Spinal cord (tissue), 9 donors: ENCODE measurements at regions not wholly inside any gene's neighbourhood (a gene's known extent, or its start where the extent isn't known, plus 50 kb on each side); places are given as distances from the start of the nearest gene placed in this dataset.
"Not testable (repeated sequence)": the region's sequence is repeated elsewhere in the genome, so short reads cannot be mapped to it uniquely, and the experiment has no call there.

Experiments used
- DNase-seq, 6 donors: peaks; one replicate each; pipeline versions ENCODE4 v3.0.0 to v3.0.0-alpha.2; 2013 to 2015; ENCODE audit warnings: low spot score in 6 of 6, low read depth in 4 of 6
- H3K27ac ChIP-seq: one replicate; pipeline ENCODE4 v1.5.1; 2013; ENCODE audit warnings: low read depth, low read length, control low read depth
- H3K27me3 ChIP-seq: one replicate; pipeline ENCODE4 v1.6.1; 2013; ENCODE audit warnings: low read length; ENCODE audit not compliant: control insufficient read depth, insufficient read depth
- H3K36me3 ChIP-seq: one replicate; pipeline ENCODE4 v1.6.1; 2013; ENCODE audit warnings: low read length; ENCODE audit not compliant: control insufficient read depth, insufficient read depth
- H3K4me1 ChIP-seq: one replicate; pipeline ENCODE4 v1.6.1; 2013; ENCODE audit warnings: low read length; ENCODE audit not compliant: control insufficient read depth, insufficient read depth
- H3K4me3 ChIP-seq: one replicate; pipeline ENCODE4 v1.5.1; 2013; ENCODE audit warnings: low read depth, low read length, control low read depth
- H3K9me3 ChIP-seq: one replicate; pipeline ENCODE4 v1.6.1; 2013; ENCODE audit warnings: low read length; ENCODE audit not compliant: control insufficient read depth, insufficient read depth
- WGBS: methylation state at CpG from one replicate; pipeline ENCODE4 v1.1.5; 2013; ENCODE audit warnings: missing lambda C conversion rate; ENCODE audit not compliant: insufficient coverage; 5-methylcytosine and 5-hydroxymethylcytosine counted together
- donor health status: healthy.

DNA sequence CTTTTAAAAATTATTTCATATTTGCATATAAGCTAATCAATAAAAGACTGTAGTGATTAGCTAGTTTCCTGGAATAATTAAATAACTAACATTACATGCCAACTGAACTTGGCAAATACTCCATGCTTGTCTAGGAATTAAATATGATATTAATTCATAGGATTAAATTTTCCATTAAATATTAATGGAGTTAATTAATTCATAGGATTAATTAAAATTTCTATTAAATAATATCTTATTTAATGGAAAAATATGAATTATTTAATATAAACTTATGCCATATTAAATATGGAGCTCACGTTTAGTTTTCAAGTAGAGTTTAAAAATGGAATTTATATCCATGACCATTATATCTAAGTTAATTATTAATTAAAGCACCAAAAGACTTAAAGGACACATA is 517.8 kb upstream of the DAB2 start:
- Histone ChIP-seq H3K4me1 (no peaks in the 10 kb centered on the region), H3K36me3 (no peaks in the 10 kb centered on the region), H3K9me3 (no peaks in the 10 kb centered on the region), H3K27me3 (no peaks in the 10 kb centered on the region), H3K4me3 (no peak overlapping the region), H3K27ac (no peak overlapping the region)
- no CpG with 5 or more reads among the region's 1 CpG for WGBS
- DNase-seq = no peak

GRCh38 chr5:39941416-39941815 is 516.6 kb upstream of the DAB2 start:
- no CpG with 5 or more reads among the region's 2 CpGs for WGBS
- H3K36me3 ChIP-seq = no peaks in the 10 kb centered on the region
- H3K9me3 ChIP-seq = no peaks in the 10 kb centered on the region
- H3K27me3 ChIP-seq = no peaks in the 10 kb centered on the region
- no peak for DNase-seq
- no peak overlapping the region for H3K27ac ChIP-seq
- no peaks in the 10 kb centered on the region for H3K4me1 ChIP-seq
- no peak overlapping the region for H3K4me3 ChIP-seq

DNA sequence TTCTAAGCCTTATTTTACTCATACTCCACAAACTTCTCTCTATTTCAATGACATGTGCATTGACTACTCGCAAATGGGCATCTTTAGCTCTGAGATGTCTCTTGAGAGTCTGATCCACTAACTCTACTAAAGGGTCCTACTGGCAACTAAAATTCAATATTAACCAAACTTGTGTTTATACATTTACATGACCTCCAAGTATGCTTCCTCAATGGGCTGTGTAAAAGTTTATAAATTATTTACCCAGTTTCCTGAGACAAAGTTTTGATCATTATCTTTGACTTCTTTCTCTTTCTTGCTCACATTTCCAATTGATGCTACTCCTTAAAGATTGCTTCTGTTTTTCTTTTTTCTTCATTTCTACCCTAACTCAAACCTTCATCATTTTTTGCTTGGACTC is 510.1 kb upstream of the DAB2 start:
- no peaks in the 10 kb centered on the region for H3K27me3 ChIP-seq
- WGBS = 89% methylated on average over 1 of the region's 1 CpG
- no peak for DNase-seq
- no peaks in the 10 kb centered on the region for H3K9me3 ChIP-seq
- H3K36me3 ChIP-seq = no peaks in the 10 kb centered on the region
- no peak overlapping the region for H3K4me3 ChIP-seq
- no peaks in the 10 kb centered on the region for H3K4me1 ChIP-seq
- H3K27ac ChIP-seq = no peak overlapping the region

DNA sequence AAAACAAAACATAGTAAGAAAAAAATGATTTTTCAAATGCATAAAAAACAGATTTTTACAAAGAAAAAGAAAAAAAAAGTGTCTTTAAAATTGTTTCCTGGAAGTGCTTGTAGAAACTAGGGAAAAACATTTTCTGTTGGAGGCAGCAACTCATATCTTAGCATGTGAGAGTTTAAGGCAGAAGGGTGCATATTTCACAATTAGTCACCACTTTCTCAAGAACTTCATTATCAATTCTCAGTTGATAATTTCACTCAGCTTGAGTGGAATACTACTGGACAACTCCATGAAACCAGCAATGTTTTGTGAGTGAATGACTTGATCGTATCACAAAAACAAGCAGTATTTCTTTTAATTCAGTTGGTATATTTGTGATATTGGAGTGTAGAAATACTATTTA is 508.3 kb upstream of the DAB2 start:
- WGBS = no CpG with 5 or more reads among the region's 1 CpG
- Histone ChIP-seq H3K4me3 (no peak overlapping the region), H3K27me3 (no peaks in the 10 kb centered on the region), H3K27ac (no peak overlapping the region), H3K36me3 (no peaks in the 10 kb centered on the region), H3K9me3 (no peaks in the 10 kb centered on the region), H3K4me1 (no peaks in the 10 kb centered on the region)
- DNase-seq = no peak

- no peaks in the 10 kb centered on the region for H3K9me3 ChIP-seq
- no peaks in the 10 kb centered on the region for H3K27me3 ChIP-seq
- no peaks in the 10 kb centered on the region for H3K36me3 ChIP-seq
- H3K27ac ChIP-seq = no peak overlapping the region
- H3K4me3 ChIP-seq = no peak overlapping the region
- no peaks in the 10 kb centered on the region for H3K4me1 ChIP-seq
- no peak for DNase-seq
- 100% methylated on average over 5 of the region's 6 CpGs for WGBS
Measured at GRCh38 chr5:39928709-39929108, 503.9 kb upstream of the DAB2 start.

GRCh38 chr5:39919876-39920275 is 495.1 kb upstream of the DAB2 start:
- no CpG with 5 or more reads among the region's 1 CpG for WGBS
- no peaks in the 10 kb centered on the region for H3K27me3 ChIP-seq
- no peak overlapping the region for H3K27ac ChIP-seq
- H3K36me3 ChIP-seq = no peaks in the 10 kb centered on the region
- H3K4me3 ChIP-seq = no peak overlapping the region
- H3K9me3 ChIP-seq = peaks cover 2% of the 10 kb centered on the region
- no peak for DNase-seq
- no peaks in the 10 kb centered on the region for H3K4me1 ChIP-seq

GRCh38 chr5:39912906-39913305 is 488.1 kb upstream of the DAB2 start:
- H3K9me3 ChIP-seq = no peaks in the 10 kb centered on the region
- no peak for DNase-seq
- no peaks in the 10 kb centered on the region for H3K4me1 ChIP-seq
- H3K4me3 ChIP-seq = no peak overlapping the region
- no peak overlapping the region for H3K27ac ChIP-seq
- no peaks in the 10 kb centered on the region for H3K36me3 ChIP-seq
- H3K27me3 ChIP-seq = no peaks in the 10 kb centered on the region

GRCh38 chr5:39907267-39907951 is 482.6 kb upstream of the DAB2 start:
- H3K27me3 ChIP-seq, H3K36me3 ChIP-seq, H3K4me3 ChIP-seq, H3K4me1 ChIP-seq, H3K9me3 ChIP-seq, DNase-seq, H3K27ac ChIP-seq: not testable (repeated sequence)
- WGBS = 84% methylated on average over 19 of the region's 19 CpGs

DNA sequence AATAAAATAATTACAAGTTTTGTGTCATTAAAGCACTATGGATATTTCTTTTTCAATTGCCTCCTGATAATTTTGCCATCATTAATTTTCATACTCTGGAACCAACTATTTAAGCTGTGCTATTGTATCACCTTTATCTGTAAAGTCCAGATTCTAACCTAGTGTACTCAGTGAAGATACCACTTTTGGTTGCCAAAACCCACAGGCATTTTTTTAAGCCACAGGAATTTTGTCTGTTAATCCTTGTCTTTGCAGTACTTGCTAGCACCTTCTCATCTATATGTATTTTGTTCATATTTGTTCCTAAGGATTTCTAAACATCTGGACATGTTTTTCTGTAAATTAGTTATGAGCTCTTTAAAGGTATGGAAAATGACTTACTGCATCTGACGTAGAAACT is 481.4 kb upstream of the DAB2 start:
- Histone ChIP-seq H3K27ac (no peak overlapping the region), H3K36me3 (no peaks in the 10 kb centered on the region), H3K4me3 (no peak overlapping the region), H3K27me3 (no peaks in the 10 kb centered on the region), H3K4me1 (no peaks in the 10 kb centered on the region), H3K9me3 (no peaks in the 10 kb centered on the region)
- DNase-seq = no peak
- no CpG with 5 or more reads among the region's 1 CpG for WGBS

DNA sequence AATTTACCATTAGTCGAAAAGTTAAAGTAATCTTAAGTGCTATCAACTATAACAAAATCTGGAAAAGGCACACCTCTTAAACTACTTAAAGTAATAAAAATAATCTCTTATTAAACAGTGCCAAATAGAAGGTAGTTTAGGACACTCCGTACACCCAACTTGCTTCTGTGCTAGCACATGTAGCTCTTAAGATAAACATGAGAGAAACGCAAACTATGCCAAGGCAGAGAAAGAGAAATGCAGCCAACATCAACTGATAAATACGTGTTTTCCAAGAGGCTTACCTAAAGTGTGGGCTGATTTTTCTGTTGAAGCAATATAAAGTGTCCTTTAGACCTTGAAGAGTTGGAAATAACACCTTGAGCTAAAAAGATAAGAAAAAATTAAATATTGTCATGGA is 480.6 kb upstream of the DAB2 start:
- no peak for DNase-seq
- no peaks in the 10 kb centered on the region for H3K4me1 ChIP-seq
- H3K27ac ChIP-seq = no peak overlapping the region
- no CpG with 5 or more reads among the region's 4 CpGs for WGBS
- H3K27me3 ChIP-seq = no peaks in the 10 kb centered on the region
- H3K4me3 ChIP-seq = no peak overlapping the region
- H3K9me3 ChIP-seq = no peaks in the 10 kb centered on the region
- no peaks in the 10 kb centered on the region for H3K36me3 ChIP-seq
